C4-2B (cell line): ENCODE measurements at regions not wholly inside any gene's neighbourhood (a gene's known extent, or its start where the extent isn't known, plus 50 kb on each side); places are given as distances from the start of the nearest gene placed in this dataset.
"Not testable (repeated sequence)": the region's sequence is repeated elsewhere in the genome, so short reads cannot be mapped to it uniquely, and the experiment has no call there.

ENCODE experiments used
- ZFX ChIP-seq: fragments of 450-650 bp; IDR thresholded peaks from 2 replicates; pipeline ENCODE4 v1.6.1; 2017
- TF ChIP-seq, protein P1 (sequence below): fragments of 450-650 bp; conservative IDR thresholded peaks from 2 replicates; pipeline ENCODE4 v1.5.1; 2017; ENCODE audit warnings: mild to moderate bottlenecking

GRCh38 chr3:75384016-75384415 is 280.1 kb upstream of the FRG2C start:
- TF ChIP-seq, protein P1, sequence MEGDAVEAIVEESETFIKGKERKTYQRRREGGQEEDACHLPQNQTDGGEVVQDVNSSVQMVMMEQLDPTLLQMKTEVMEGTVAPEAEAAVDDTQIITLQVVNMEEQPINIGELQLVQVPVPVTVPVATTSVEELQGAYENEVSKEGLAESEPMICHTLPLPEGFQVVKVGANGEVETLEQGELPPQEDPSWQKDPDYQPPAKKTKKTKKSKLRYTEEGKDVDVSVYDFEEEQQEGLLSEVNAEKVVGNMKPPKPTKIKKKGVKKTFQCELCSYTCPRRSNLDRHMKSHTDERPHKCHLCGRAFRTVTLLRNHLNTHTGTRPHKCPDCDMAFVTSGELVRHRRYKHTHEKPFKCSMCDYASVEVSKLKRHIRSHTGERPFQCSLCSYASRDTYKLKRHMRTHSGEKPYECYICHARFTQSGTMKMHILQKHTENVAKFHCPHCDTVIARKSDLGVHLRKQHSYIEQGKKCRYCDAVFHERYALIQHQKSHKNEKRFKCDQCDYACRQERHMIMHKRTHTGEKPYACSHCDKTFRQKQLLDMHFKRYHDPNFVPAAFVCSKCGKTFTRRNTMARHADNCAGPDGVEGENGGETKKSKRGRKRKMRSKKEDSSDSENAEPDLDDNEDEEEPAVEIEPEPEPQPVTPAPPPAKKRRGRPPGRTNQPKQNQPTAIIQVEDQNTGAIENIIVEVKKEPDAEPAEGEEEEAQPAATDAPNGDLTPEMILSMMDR, result not testable (repeated sequence)
- not testable (repeated sequence) for TF ChIP-seq ZFX
